Heart right ventricle (tissue), 16 donors: ENCODE measurements at regions not wholly inside any gene's neighbourhood (a gene's known extent, or its start where the extent isn't known, plus 50 kb on each side); places are given as distances from the start of the nearest gene placed in this dataset.

Experiments used
- ATAC-seq, 8 donors: fragments of 200-7000 bp; cut with Tn5 transposase; one replicate each; pipeline ENCODE4 v1.9.1; 2020; ENCODE audit warnings: mild to moderate bottlenecking in 8 of 8, moderate library complexity in 8 of 8, moderate number of reproducible peaks in 1 of 8
- DNase-seq, 2 donors: peaks; one replicate each; pipeline ENCODE4 v3.0.0-alpha.2; 2020
- H3K27ac ChIP-seq, 10 donors: fragments of 200-600 bp; sonication (generic) in 2 of 10; one replicate each; pipeline versions ENCODE4 v1.5.0 to v1.8.0; 2020 to 2022; ENCODE audit warnings: mild to moderate bottlenecking in 3 of 10
- H3K27me3 ChIP-seq, 7 donors: fragments of 200-600 bp; one replicate each; pipeline ENCODE4 v1.8.0; 2021 to 2022; ENCODE audit warnings: mild to moderate bottlenecking in 2 of 7
- H3K36me3 ChIP-seq, 9 donors: fragments of 200-600 bp; sonication (generic) in 1 of 9; one replicate each; pipeline versions ENCODE4 v1.5.0 to v1.8.0; 2020 to 2022; ENCODE audit warnings: mild to moderate bottlenecking in 2 of 9
- H3K4me1 ChIP-seq, 9 donors: fragments of 200-600 bp; sonication (generic) in 1 of 9; one replicate each; pipeline versions ENCODE4 v1.5.0 to v1.8.0; 2020 to 2022; ENCODE audit warnings: mild to moderate bottlenecking in 4 of 9
- H3K4me3 ChIP-seq, 10 donors: fragments of 200-600 bp; sonication (generic) in 2 of 10; one replicate each; pipeline versions ENCODE4 v1.5.0 to v1.8.0; 2020 to 2022; ENCODE audit warnings: mild to moderate bottlenecking in 7 of 10, moderate library complexity in 2 of 10
- H3K9me3 ChIP-seq, 11 donors: fragments of 200-600 bp in 10 of 11; sonication (generic) in 2 of 11; one replicate each; pipeline versions ENCODE4 v1.5.0 to v1.8.0; 2013 to 2022; ENCODE audit warnings: mild to moderate bottlenecking in 2 of 11, control low read depth in 1 of 11, moderate library complexity in 1 of 11
- WGBS, 2 donors: extraction: QIAGEN DNeasy Blood & Tissue Kit; methylation state at CpG; one replicate each; pipeline ENCODE4 v1.1.7; 2013; ENCODE audit warnings: inconsistent platforms in 1 of 2; 5-methylcytosine and 5-hydroxymethylcytosine counted together
- intact Hi-C, 10 donors: fragments of 100-400 bp; cut with DNase I; formaldehyde crosslinking; loops; one replicate each; pipeline versions ENCODE4 v1.11.1 to v1.14.2; 2022
- TF ChIP-seq, protein P1 (sequence below), 9 donors: fragments of 200-600 bp; sonication (generic) in 2 of 9; IDR thresholded peaks; one replicate each; pipeline versions ENCODE4 v1.5.0 to v1.8.0; 2021 to 2022; ENCODE audit warnings: antibody characterized with exemption in 9 of 9, mild to moderate bottlenecking in 5 of 9, moderate library complexity in 1 of 9
- donor health status: Arrhythmogenic right ventricular cardiomyopathy.
- donor health status: ischemic (EF 13 %, LVEDD 7.1; RV severe dilation, severe dysfunction).
- donor health status: healthy with polysubstance abuse.
- donor health status: DM: no; HTN: yes; CAD: no.
- donor health status: DM: no; HTN: no; CAD: no.
- donor health status: ischemic (EF 25% LVEDD 6.9; RV normal size, moderate dysfunction).
- donor health status: ischemic (EF 25% LVEDD 5.7; RV mildly dilated, moderate dysfunction).
- donor health status: healthy.
- donor health status: DM: yes; HTN: yes; CAD: no.
- donor health status: Ischemic cardiomyopathy.
- donor health status: ischemic (EF 35%, LVEDD 5.7; RV mildly dilated, moderate dysfunction).
- donor health status: nonischemic (EF 11% LVEDD 7.7; RV severe dilation, severe dysfunction).
- donor health status: DM: yes; HTN: yes; CAD: no.
- donor health status: PGD.
- donor health status: ischemic (EF 29% LVEDD 5.4; RV normal size, mild dysfunction).
- donor health status: nonischemic (EF 23%, LVEDD 6.1; RV moderate dilation, normal function).

- H3K27ac ChIP-seq, result no peak overlapping the region
- no peaks in the 10 kb centered on the region for H3K9me3 ChIP-seq
- intact Hi-C loops, result no loop called here
- no peaks in the 10 kb centered on the region for H3K27me3 ChIP-seq
- ATAC-seq, result no peak
- H3K4me3 ChIP-seq, result no peak overlapping the region
- DNase-seq, result no peak
- TF ChIP-seq, protein P1, sequence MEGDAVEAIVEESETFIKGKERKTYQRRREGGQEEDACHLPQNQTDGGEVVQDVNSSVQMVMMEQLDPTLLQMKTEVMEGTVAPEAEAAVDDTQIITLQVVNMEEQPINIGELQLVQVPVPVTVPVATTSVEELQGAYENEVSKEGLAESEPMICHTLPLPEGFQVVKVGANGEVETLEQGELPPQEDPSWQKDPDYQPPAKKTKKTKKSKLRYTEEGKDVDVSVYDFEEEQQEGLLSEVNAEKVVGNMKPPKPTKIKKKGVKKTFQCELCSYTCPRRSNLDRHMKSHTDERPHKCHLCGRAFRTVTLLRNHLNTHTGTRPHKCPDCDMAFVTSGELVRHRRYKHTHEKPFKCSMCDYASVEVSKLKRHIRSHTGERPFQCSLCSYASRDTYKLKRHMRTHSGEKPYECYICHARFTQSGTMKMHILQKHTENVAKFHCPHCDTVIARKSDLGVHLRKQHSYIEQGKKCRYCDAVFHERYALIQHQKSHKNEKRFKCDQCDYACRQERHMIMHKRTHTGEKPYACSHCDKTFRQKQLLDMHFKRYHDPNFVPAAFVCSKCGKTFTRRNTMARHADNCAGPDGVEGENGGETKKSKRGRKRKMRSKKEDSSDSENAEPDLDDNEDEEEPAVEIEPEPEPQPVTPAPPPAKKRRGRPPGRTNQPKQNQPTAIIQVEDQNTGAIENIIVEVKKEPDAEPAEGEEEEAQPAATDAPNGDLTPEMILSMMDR (IDR thresholded peaks at IDR 0.05), result no peak
- 26 to 30% methylated on average over 2 of the region's 2 CpGs for WGBS, 2 donors
- no peaks in the 10 kb centered on the region for H3K36me3 ChIP-seq
- H3K4me1 ChIP-seq, result peaks cover 0 to 7% (median 0%) of the 10 kb centered on the region in 9 donors
Measured at GRCh38 chr19:31970027-31970461, 375.4 kb upstream of the ZNF507 start.

- 84 to 86% methylated on average over 4 of the region's 4 CpGs for WGBS, 2 donors
- TF ChIP-seq, protein P1 (IDR thresholded peaks at IDR 0.05), result no peak
- no peak for ATAC-seq
- intact Hi-C loops, result no loop called here
- no peak for DNase-seq
- Histone ChIP-seq H3K36me3 (no peaks in the 10 kb centered on the region), H3K27ac (no peak overlapping the region), H3K4me3 (no peak overlapping the region), H3K27me3 (no peaks in the 10 kb centered on the region), H3K4me1 (peaks cover 0 to 7% (median 0%) of the 10 kb centered on the region in 9 donors), H3K9me3 (no peaks in the 10 kb centered on the region)
Measured at GRCh38 chr19:31974290-31974689, 371.1 kb upstream of the ZNF507 start.

DNA sequence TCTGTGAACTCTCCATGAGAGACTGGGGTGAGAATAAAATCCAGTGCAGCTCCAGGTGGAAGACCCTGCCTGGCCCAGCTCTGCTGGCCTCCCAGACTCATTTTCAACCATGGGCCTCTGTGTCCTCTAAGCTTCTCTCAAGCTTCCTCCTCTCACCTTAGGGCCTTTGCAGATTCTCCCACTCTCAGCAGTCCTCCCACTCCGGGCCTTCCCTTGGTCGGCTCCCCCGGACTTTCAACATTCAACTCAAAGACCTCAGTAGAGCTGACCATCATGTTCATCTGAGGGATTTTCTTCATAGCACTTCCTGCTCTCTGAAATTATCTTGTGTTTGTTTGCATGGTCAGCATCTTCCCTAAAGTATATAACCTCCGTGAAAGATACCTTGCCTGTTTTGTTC is 370.5 kb upstream of the ZNF507 start:
- H3K27me3 ChIP-seq, result no peaks in the 10 kb centered on the region
- H3K9me3 ChIP-seq, result no peaks in the 10 kb centered on the region
- TF ChIP-seq, protein P1 (IDR thresholded peaks at IDR 0.05), result no peak
- H3K36me3 ChIP-seq, result no peaks in the 10 kb centered on the region
- H3K4me1 ChIP-seq, result peaks cover 0 to 3% (median 0%) of the 10 kb centered on the region in 9 donors
- ATAC-seq (no peak), DNase-seq (no peak)
- no peak overlapping the region for H3K4me3 ChIP-seq
- intact Hi-C loops, result no loop called here
- WGBS, 2 donors, result 88% methylated on average over 4 of the region's 4 CpGs
- no peak overlapping the region for H3K27ac ChIP-seq

DNA sequence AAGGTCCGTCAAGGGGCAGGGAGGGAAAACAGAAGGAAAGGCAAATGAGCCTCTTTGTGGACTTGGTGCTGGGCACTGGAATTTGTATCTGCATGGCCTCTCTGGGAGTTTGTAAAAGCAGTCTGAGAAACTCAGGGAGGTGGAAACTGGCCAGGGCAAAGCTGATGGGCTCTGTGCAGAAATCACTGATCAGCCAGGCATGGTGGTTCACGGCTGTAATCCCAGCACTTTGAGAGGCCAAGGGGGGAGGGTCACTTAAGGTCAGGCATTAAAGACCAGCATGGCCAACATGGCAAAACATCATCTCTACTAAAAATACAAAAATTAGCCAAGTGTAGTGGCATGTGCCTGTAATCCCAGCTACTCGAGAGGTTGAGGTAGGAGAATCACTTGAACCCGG is 369.9 kb upstream of the ZNF507 start:
- no peak overlapping the region for H3K27ac ChIP-seq
- no peak overlapping the region for H3K4me3 ChIP-seq
- H3K4me1 ChIP-seq, result no peaks in the 10 kb centered on the region
- H3K27me3 ChIP-seq, result no peaks in the 10 kb centered on the region
- TF ChIP-seq, protein P1 (IDR thresholded peaks at IDR 0.05), result no peak
- DNase-seq (no peak), ATAC-seq (no peak)
- no peaks in the 10 kb centered on the region for H3K9me3 ChIP-seq
- no peaks in the 10 kb centered on the region for H3K36me3 ChIP-seq
- WGBS, 2 donors, result 89 to 91% methylated on average over 4 of the region's 4 CpGs
- intact Hi-C loops, result no loop called here
